Astrocyte of the cerebellum (primary cell): ENCODE measurements at regions not wholly inside any gene's neighbourhood (a gene's known extent, or its start where the extent isn't known, plus 50 kb on each side); places are given as distances from the start of the nearest gene placed in this dataset.

ENCODE experiments used
- DNase-seq: peaks from one replicate; pipeline ENCODE4 v3.0.0-alpha.2; 2011; ENCODE audit warnings: low read depth
- H3K4me3 ChIP-seq: 2 replicates; pipeline ENCODE4 v1.5.1; 2011; ENCODE audit warnings: mild to moderate bottlenecking, low read depth, low read length, moderate library complexity
- in situ Hi-C: cut with HindIII; loops from 2 replicates; pipeline ENCODE4 v1.10.0; 2017; ENCODE audit warnings: low sequenced_read_pairs
- TF ChIP-seq, protein P1 (sequence below): IDR thresholded peaks from 2 replicates; pipeline ENCODE4 v1.5.1; 2012; ENCODE audit warnings: low read length, low read depth, moderate library complexity, mild to moderate bottlenecking; ENCODE audit errors: missing control alignments

- TF ChIP-seq, protein P1, sequence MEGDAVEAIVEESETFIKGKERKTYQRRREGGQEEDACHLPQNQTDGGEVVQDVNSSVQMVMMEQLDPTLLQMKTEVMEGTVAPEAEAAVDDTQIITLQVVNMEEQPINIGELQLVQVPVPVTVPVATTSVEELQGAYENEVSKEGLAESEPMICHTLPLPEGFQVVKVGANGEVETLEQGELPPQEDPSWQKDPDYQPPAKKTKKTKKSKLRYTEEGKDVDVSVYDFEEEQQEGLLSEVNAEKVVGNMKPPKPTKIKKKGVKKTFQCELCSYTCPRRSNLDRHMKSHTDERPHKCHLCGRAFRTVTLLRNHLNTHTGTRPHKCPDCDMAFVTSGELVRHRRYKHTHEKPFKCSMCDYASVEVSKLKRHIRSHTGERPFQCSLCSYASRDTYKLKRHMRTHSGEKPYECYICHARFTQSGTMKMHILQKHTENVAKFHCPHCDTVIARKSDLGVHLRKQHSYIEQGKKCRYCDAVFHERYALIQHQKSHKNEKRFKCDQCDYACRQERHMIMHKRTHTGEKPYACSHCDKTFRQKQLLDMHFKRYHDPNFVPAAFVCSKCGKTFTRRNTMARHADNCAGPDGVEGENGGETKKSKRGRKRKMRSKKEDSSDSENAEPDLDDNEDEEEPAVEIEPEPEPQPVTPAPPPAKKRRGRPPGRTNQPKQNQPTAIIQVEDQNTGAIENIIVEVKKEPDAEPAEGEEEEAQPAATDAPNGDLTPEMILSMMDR, result no peak
- in situ Hi-C loops, result no loop called here
- no peak overlapping the region for H3K4me3 ChIP-seq
- no peak for DNase-seq
Observed at GRCh38 chr5:159550951-159551350, 220.7 kb upstream of the IL12B start.

DNA sequence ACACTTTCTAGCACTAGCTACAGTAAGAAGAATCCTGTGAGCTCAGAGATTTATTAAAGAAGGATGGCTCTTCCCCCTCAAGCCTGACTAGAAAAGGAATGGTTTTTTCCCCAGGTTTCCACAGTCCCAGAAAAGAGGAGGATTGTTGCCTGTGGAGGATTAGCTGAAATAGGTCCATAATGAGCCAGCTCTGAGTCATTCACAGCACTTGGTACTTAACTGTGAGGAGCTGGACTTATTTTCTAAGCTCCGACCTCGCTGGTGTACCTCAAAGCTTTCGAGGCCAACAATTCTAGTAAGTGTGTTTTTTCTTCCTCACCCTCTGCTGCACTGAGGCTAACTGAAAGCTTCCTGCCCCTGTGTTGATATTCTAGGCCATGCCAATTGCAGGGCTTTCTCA, 222.5 kb upstream of the IL12B start:
- in situ Hi-C loops, result no loop called here
- TF ChIP-seq, protein P1, result no peak
- H3K4me3 ChIP-seq, result no peak overlapping the region
- peak; percentile 68 for DNase-seq

DNA sequence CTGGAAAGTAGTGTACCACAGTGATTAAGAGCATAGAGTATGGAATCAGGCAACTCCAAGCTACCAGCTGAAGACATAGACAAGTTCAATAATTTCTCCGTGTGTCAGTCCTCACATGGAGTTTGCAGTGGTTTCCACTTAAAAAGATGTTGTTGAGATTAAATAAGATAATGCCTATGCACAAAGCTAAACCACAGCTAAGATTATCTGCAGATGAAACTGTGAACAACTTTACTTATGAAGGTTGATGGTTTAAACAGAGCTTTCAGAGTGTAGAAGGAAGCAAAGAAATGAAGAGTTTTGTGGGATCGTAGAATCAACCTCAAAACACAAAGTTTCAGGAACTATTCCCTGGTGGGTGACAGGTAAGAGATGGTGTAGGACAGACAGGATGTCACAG, 223.5 kb upstream of the IL12B start:
- H3K4me3 ChIP-seq, result no peak overlapping the region
- no peak for DNase-seq
- TF ChIP-seq, protein P1, result no peak
- in situ Hi-C loops, result no loop called here

DNA sequence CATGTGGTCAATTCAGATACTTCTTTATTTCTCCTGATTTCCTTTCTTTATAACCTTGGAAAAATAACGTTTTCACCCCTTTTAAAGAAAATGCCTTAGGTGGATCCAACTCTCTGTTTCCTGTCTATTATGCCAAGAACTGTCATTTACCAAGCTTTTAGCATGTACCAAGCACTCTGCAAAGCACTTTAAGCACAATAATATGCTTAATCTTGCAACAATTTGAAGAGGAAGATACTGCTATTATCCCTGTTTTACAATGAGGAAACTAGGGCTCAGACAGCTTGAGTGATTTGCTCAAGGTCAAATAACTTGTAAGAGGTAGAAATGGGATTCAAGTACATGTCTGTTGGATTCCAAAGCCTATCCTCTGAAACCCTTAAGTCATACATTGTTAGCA, 224.8 kb upstream of the IL12B start:
- in situ Hi-C loops, result no loop called here
- no peak for DNase-seq
- no peak overlapping the region for H3K4me3 ChIP-seq
- TF ChIP-seq, protein P1, result no peak

DNA sequence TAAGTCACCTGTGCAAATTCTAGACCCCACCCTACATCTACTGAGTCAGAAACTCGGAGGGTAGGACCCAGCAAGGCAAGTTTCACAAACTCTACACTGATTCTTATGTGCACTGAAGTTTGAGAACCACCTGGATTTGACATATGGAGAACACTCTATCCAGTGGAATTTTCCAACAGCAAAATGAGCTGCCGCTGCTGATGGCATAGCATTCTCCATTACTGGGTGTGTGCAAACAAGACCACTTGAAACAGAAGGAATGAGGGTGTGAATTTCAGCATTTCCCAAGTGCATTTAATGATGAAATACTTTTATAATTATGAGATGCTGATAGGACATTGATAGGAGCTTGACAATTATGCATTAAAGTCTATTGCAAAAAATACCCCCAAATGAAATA, 229.1 kb upstream of the IL12B start:
- TF ChIP-seq, protein P1, result no peak
- H3K4me3 ChIP-seq, result no peak overlapping the region
- in situ Hi-C loops, result no loop called here
- no peak for DNase-seq

DNA sequence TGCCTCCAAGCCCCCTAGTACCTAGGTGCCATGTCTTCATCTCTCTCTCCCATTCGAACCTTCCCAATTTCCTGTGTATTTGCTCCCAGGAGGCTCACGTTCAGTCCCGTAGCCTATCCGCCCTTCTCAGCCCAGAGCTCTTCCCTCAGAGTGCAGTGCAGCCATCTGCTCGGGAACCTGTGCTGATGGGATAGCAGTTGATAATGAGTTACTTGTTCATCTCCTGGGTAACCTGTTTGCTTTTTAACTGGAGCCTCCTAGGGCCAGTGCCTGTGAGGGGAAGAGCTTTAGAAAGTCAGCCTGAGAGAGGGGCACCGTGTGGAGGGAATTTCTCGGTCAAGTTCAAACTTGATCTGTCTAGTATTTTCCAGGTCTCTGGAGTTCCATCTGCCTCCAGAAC, 229.8 kb upstream of the IL12B start:
- H3K4me3 ChIP-seq, result no peak overlapping the region
- in situ Hi-C loops, result no loop called here
- TF ChIP-seq, protein P1, result no peak
- DNase-seq, result no peak

- TF ChIP-seq, protein P1, result no peak
- no peak overlapping the region for H3K4me3 ChIP-seq
- DNase-seq, result no peak
- in situ Hi-C loops, result no loop called here
Observed at GRCh38 chr5:159564031-159564430, 233.7 kb upstream of the IL12B start.
